SU-DHL-6 (cell line): ENCODE measurements at regions not wholly inside any gene's neighbourhood (a gene's known extent, or its start where the extent isn't known, plus 50 kb on each side); places are given as distances from the start of the nearest gene placed in this dataset.

Experiments used
- H2AFZ ChIP-seq: fragments of 200-600 bp; sonication (generic); 2 replicates; pipeline ENCODE4 v1.6.1; 2014; ENCODE audit warnings: low read depth, mild to moderate bottlenecking, moderate library complexity, mixed read lengths, antibody characterized with exemption, low read length; ENCODE audit not compliant: severe bottlenecking
- H3F3A ChIP-seq: fragments of 200-600 bp; shearing (Covaris generic); 2 replicates; pipeline ENCODE4 v1.6.0; 2016; ENCODE audit warnings: antibody characterized with exemption, mild to moderate bottlenecking; ENCODE audit not compliant: insufficient read depth
- H3K27ac ChIP-seq: fragments of 200-600 bp; sonication (generic); 2 replicates; pipeline ENCODE4 v1.5.1; 2016; ENCODE audit warnings: low read depth, mild to moderate bottlenecking, low read length, moderate library complexity, mixed read lengths
- H3K27me3 ChIP-seq: fragments of 200-600 bp; sonication (generic), shearing (Covaris generic); 2 replicates; pipeline ENCODE4 v1.6.0; 2014; ENCODE audit warnings: mild to moderate bottlenecking, low read length
- H3K36me3 ChIP-seq: fragments of 200-600 bp; sonication (generic); 2 replicates; pipeline ENCODE4 v1.6.1; 2014; ENCODE audit warnings: mild to moderate bottlenecking, low read length, mixed read lengths
- H3K4me2 ChIP-seq: fragments of 300-600, 200-600 bp; shearing (Covaris generic), sonication (generic); 2 replicates; pipeline ENCODE4 v1.6.0; 2014; ENCODE audit warnings: low read length, low read depth, mild to moderate bottlenecking; ENCODE audit not compliant: poor library complexity, severe bottlenecking
- H3K4me3 ChIP-seq: fragments of 200-600 bp; sonication (generic); 2 replicates; pipeline ENCODE4 v1.5.1; 2014; ENCODE audit warnings: antibody characterized with exemption, low read length, mild to moderate bottlenecking, mixed read lengths; ENCODE audit not compliant: insufficient read depth, poor library complexity, severe bottlenecking
- H3K79me2 ChIP-seq: fragments of 200-600 bp; sonication (generic); 2 replicates; pipeline ENCODE4 v1.6.1; 2014; ENCODE audit warnings: mild to moderate bottlenecking, low read length, moderate library complexity; ENCODE audit not compliant: insufficient read depth
- H3K9ac ChIP-seq: fragments of 200-600 bp; sonication (generic); 2 replicates; pipeline ENCODE4 v1.7.0; 2014; ENCODE audit warnings: mild to moderate bottlenecking, low read length
- H3K9me2 ChIP-seq: fragments of 200-600 bp; sonication (generic); replicated peaks from 2 replicates; pipeline ENCODE4 v1.6.1; 2014; ENCODE audit warnings: low read length; ENCODE audit not compliant: insufficient read depth
- H3K9me3 ChIP-seq: fragments of 200-600 bp; sonication (generic); 2 replicates; pipeline ENCODE4 v1.6.1; 2014; ENCODE audit warnings: low read length, mixed read lengths; ENCODE audit not compliant: insufficient read depth
- H4K20me1 ChIP-seq: fragments of 200-600 bp; sonication (generic); 2 replicates; pipeline ENCODE4 v1.6.1; 2014; ENCODE audit warnings: low read depth, mild to moderate bottlenecking, antibody characterized with exemption, low read length, moderate library complexity, mixed read lengths
- CTCF ChIP-seq: fragments of 200-600 bp; sonication (generic); IDR thresholded peaks from one replicate; pipeline ENCODE4 v1.5.1; 2017; ENCODE audit warnings: antibody characterized with exemption, mild to moderate bottlenecking, low read length, moderate library complexity; ENCODE audit not compliant: insufficient read depth, poor library complexity, severe bottlenecking
- EZH2phosphoT487 ChIP-seq: fragments of 200-600 bp; sonication (generic), shearing (Covaris generic); conservative IDR thresholded peaks from 2 replicates; pipeline ENCODE4 v1.6.1; 2018; ENCODE audit warnings: mild to moderate bottlenecking, antibody characterized with exemption, low read length, moderate library complexity, mixed read lengths

DNA sequence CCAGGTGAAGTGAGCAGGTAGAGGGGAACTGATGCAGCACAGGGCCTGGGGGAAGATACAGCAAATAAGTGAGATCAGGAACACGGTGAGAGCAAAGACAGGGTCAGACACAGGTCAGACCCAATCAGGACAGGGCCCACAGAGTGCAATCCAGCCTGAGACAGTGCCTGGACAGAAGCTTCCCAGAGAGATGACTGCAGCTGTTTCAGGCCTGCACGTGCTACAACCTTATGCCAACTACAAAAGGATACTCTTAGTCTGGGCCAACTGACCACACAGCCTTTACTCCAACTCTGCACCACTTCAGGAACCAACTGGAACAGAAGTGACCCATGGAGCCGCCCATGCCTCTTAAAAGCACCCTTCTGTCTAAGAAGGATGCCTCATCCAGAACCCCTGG, 228.0 kb downstream of the TOMM20 start:
- TF ChIP-seq EZH2phosphoT487 (no peak), CTCF (no peak)
- no peaks in the 10 kb centered on the region for H4K20me1 ChIP-seq
- no peaks in the 10 kb centered on the region for H3F3A ChIP-seq
- H3K9ac ChIP-seq, result no peak overlapping the region
- H3K79me2 ChIP-seq, result no peaks in the 10 kb centered on the region
- H3K4me3 ChIP-seq, result no peak overlapping the region
- no peak overlapping the region for H3K4me2 ChIP-seq
- H2AFZ ChIP-seq, result no peak overlapping the region
- H3K9me2 ChIP-seq, result no peaks in the 10 kb centered on the region
- no peaks in the 10 kb centered on the region for H3K9me3 ChIP-seq
- no peak overlapping the region for H3K27ac ChIP-seq
- H3K36me3 ChIP-seq, result no peaks in the 10 kb centered on the region
- no peaks in the 10 kb centered on the region for H3K27me3 ChIP-seq

GRCh38 chr1:234899730-234900072, 228.9 kb downstream of the TOMM20 start:
- Histone ChIP-seq H3F3A (no peaks in the 10 kb centered on the region), H3K9me3 (no peaks in the 10 kb centered on the region), H3K9ac (no peak overlapping the region), H3K36me3 (no peaks in the 10 kb centered on the region), H2AFZ (no peak overlapping the region), H3K79me2 (no peaks in the 10 kb centered on the region), H3K9me2 (no peaks in the 10 kb centered on the region), H4K20me1 (no peaks in the 10 kb centered on the region), H3K27me3 (no peaks in the 10 kb centered on the region), H3K4me3 (no peak overlapping the region), H3K27ac (no peak overlapping the region), H3K4me2 (no peak overlapping the region)
- no peak for TF ChIP-seq CTCF

GRCh38 chr1:234899041-234899729, 229.5 kb downstream of the TOMM20 start:
- Histone ChIP-seq H3K4me3 (no peak overlapping the region), H3K4me2 (no peak overlapping the region), H3K9me3 (no peaks in the 10 kb centered on the region), H3K9ac (no peak overlapping the region), H2AFZ (no peak overlapping the region), H3K9me2 (no peaks in the 10 kb centered on the region), H3K79me2 (no peaks in the 10 kb centered on the region), H4K20me1 (no peaks in the 10 kb centered on the region), H3K36me3 (no peaks in the 10 kb centered on the region), H3F3A (no peaks in the 10 kb centered on the region), H3K27me3 (no peaks in the 10 kb centered on the region), H3K27ac (no peak overlapping the region)
- no peak for TF ChIP-seq EZH2phosphoT487
- TF ChIP-seq CTCF, result no peak
